T-helper 2 cell treated with Interferon-gamma antibody and Interleukin-4, amounts not matched to agents 5 μg/mL and 100 μg/mL, for 36 hours (primary cell): ENCODE measurements at regions not wholly inside any gene's neighbourhood (a gene's known extent, or its start where the extent isn't known, plus 50 kb on each side); places are given as distances from the start of the nearest gene placed in this dataset.
"Not testable (repeated sequence)": the region's sequence is repeated elsewhere in the genome, so short reads cannot be mapped to it uniquely, and the experiment has no call there.

Experiments
- DNase-seq: peaks from one replicate; pipeline ENCODE4 v3.0.0; 2021; ENCODE audit warnings: low spot score
- H3K27ac Mint-ChIP-seq: one replicate; pipeline ENCODE4 v1.8.0; 2021; ENCODE audit warnings: mild to moderate bottlenecking, mixed read lengths
- H3K27me3 Mint-ChIP-seq: one replicate; pipeline ENCODE4 v1.8.0; 2021; ENCODE audit warnings: low read depth, mixed read lengths
- H3K36me3 Mint-ChIP-seq: one replicate; pipeline ENCODE4 v1.8.0; 2021; ENCODE audit warnings: low read depth, mixed read lengths
- H3K4me1 Mint-ChIP-seq: one replicate; pipeline ENCODE4 v1.8.0; 2021; ENCODE audit warnings: low read depth, mixed read lengths
- H3K4me3 Mint-ChIP-seq: one replicate; pipeline ENCODE4 v1.8.0; 2022; ENCODE audit warnings: mild to moderate bottlenecking, moderate library complexity, mixed read lengths
- H3K9me3 Mint-ChIP-seq: one replicate; pipeline ENCODE4 v1.8.0; 2021; ENCODE audit warnings: mixed read lengths

GRCh38 chr1:234785471-234785919 lies 175.5 kb upstream of the IRF2BP2 start:
- not testable (repeated sequence) for H3K36me3 Mint-ChIP-seq, DNase-seq, H3K27ac Mint-ChIP-seq, H3K4me1 Mint-ChIP-seq, H3K27me3 Mint-ChIP-seq, H3K4me3 Mint-ChIP-seq, H3K9me3 Mint-ChIP-seq

GRCh38 chr1:234784108-234784507 lies 174.1 kb upstream of the IRF2BP2 start:
- not testable (repeated sequence) for H3K4me1 Mint-ChIP-seq, H3K27ac Mint-ChIP-seq, H3K27me3 Mint-ChIP-seq, H3K9me3 Mint-ChIP-seq, H3K4me3 Mint-ChIP-seq, DNase-seq, H3K36me3 Mint-ChIP-seq

- H3K9me3 Mint-ChIP-seq: no peaks in the 10 kb centered on the region
- no peaks in the 10 kb centered on the region for H3K36me3 Mint-ChIP-seq
- DNase-seq: no peak
- no peak overlapping the region for H3K27ac Mint-ChIP-seq
- no peaks in the 10 kb centered on the region for H3K4me1 Mint-ChIP-seq
- H3K27me3 Mint-ChIP-seq: no peaks in the 10 kb centered on the region
- H3K4me3 Mint-ChIP-seq: no peak overlapping the region
These were observed 172.8 kb upstream of the IRF2BP2 start for GRCh38 chr1:234782791-234783190.

- DNase-seq: no peak
- no peak overlapping the region for H3K27ac Mint-ChIP-seq
- no peaks in the 10 kb centered on the region for H3K4me1 Mint-ChIP-seq
- H3K27me3 Mint-ChIP-seq: no peaks in the 10 kb centered on the region
- no peaks in the 10 kb centered on the region for H3K9me3 Mint-ChIP-seq
- no peak overlapping the region for H3K4me3 Mint-ChIP-seq
- H3K36me3 Mint-ChIP-seq: no peaks in the 10 kb centered on the region
These were observed 172.2 kb upstream of the IRF2BP2 start for GRCh38 chr1:234782105-234782751.

GRCh38 chr1:234781241-234782065 lies 171.5 kb upstream of the IRF2BP2 start:
- Mint-ChIP-seq H3K27ac (no peak overlapping the region), H3K27me3 (no peaks in the 10 kb centered on the region), H3K4me1 (no peaks in the 10 kb centered on the region), H3K4me3 (no peak overlapping the region), H3K9me3 (no peaks in the 10 kb centered on the region), H3K36me3 (no peaks in the 10 kb centered on the region)
- peak; percentile 71 for DNase-seq

GRCh38 chr1:234780531-234781162 lies 170.7 kb upstream of the IRF2BP2 start:
- Mint-ChIP-seq H3K27me3 (no peaks in the 10 kb centered on the region), H3K9me3 (no peaks in the 10 kb centered on the region), H3K4me1 (peaks cover 1% of the 10 kb centered on the region), H3K4me3 (no peak overlapping the region), H3K27ac (no peak overlapping the region), H3K36me3 (no peaks in the 10 kb centered on the region)
- DNase-seq: no peak

- no peaks in the 10 kb centered on the region for H3K36me3 Mint-ChIP-seq
- H3K27ac Mint-ChIP-seq: no peak overlapping the region
- H3K27me3 Mint-ChIP-seq: no peaks in the 10 kb centered on the region
- H3K4me3 Mint-ChIP-seq: no peak overlapping the region
- DNase-seq: no peak
- peaks cover 5% of the 10 kb centered on the region for H3K4me1 Mint-ChIP-seq
- H3K9me3 Mint-ChIP-seq: no peaks in the 10 kb centered on the region
These were observed 170.1 kb upstream of the IRF2BP2 start for GRCh38 chr1:234780112-234780511.

- H3K27ac Mint-ChIP-seq, H3K4me3 Mint-ChIP-seq, H3K27me3 Mint-ChIP-seq, DNase-seq, H3K4me1 Mint-ChIP-seq, H3K9me3 Mint-ChIP-seq, H3K36me3 Mint-ChIP-seq: not testable (repeated sequence)
These were observed 169.6 kb upstream of the IRF2BP2 start for GRCh38 chr1:234779600-234779999.

GRCh38 chr1:234779160-234779538 lies 169.2 kb upstream of the IRF2BP2 start:
- Mint-ChIP-seq H3K27ac (no peak overlapping the region), H3K36me3 (no peaks in the 10 kb centered on the region), H3K4me1 (peaks cover 7% of the 10 kb centered on the region), H3K27me3 (no peaks in the 10 kb centered on the region), H3K4me3 (no peak overlapping the region), H3K9me3 (no peaks in the 10 kb centered on the region)
- no peak for DNase-seq

GRCh38 chr1:234778221-234779159 lies 168.5 kb upstream of the IRF2BP2 start:
- Mint-ChIP-seq H3K4me3 (no peak overlapping the region), H3K27ac (no peak overlapping the region), H3K36me3 (no peaks in the 10 kb centered on the region), H3K27me3 (no peaks in the 10 kb centered on the region), H3K9me3 (no peaks in the 10 kb centered on the region), H3K4me1 (peaks cover 7% of the 10 kb centered on the region)
- DNase-seq: no peak

- no peak overlapping the region for H3K4me3 Mint-ChIP-seq
These were observed 167.9 kb upstream of the IRF2BP2 start for GRCh38 chr1:234777856-234778220.

GRCh38 chr1:234776876-234777855 lies 167.2 kb upstream of the IRF2BP2 start:
- peaks cover 4% of the 10 kb centered on the region for H3K9me3 Mint-ChIP-seq
- no peak overlapping the region for H3K27ac Mint-ChIP-seq
- peaks cover 15% of the 10 kb centered on the region for H3K4me1 Mint-ChIP-seq
- peaks cover 2% of the 10 kb centered on the region for H3K36me3 Mint-ChIP-seq
- H3K4me3 Mint-ChIP-seq: no peak overlapping the region
- no peak for DNase-seq
- no peaks in the 10 kb centered on the region for H3K27me3 Mint-ChIP-seq

More at GRCh38 chr1:234777856-234778220, 167.9 kb upstream of the IRF2BP2 start:
- peaks cover 2% of the 10 kb centered on the region for H3K9me3 Mint-ChIP-seq
- peaks cover 8% of the 10 kb centered on the region for H3K4me1 Mint-ChIP-seq
- peaks cover 1% of the 10 kb centered on the region for H3K36me3 Mint-ChIP-seq
- no peak overlapping the region for H3K27ac Mint-ChIP-seq
- no peak for DNase-seq
- H3K27me3 Mint-ChIP-seq: no peaks in the 10 kb centered on the region
